ENCODE measurements at regions not wholly inside any gene's neighbourhood (a gene's known extent, or its start where the extent isn't known, plus 50 kb on each side); places are given as distances from the start of the nearest gene placed in this dataset.
"Not testable (repeated sequence)": the region's sequence is repeated elsewhere in the genome, so short reads cannot be mapped to it uniquely, and the experiment has no call there.

DNA sequence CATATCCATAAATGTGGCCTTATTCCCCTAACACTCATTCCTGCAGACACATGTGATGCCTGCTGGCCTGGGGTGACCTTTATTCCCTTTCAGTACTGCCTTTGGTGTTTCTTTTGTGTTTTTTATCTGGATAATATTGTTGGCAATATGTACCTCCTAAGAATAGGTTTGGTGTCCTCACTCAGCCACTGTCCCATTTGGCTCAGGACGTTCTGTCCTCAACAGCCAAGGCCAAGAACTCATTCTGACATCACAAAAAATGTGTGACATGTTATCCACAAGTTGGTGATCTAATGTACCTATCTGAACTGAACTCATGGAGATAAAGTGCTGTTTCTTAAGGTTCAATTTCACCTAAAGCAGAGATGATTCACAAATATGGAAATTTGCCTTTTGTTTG is 142.9 kb upstream of the GRAMD2B start:
- DNase-seq = no peak

DNA sequence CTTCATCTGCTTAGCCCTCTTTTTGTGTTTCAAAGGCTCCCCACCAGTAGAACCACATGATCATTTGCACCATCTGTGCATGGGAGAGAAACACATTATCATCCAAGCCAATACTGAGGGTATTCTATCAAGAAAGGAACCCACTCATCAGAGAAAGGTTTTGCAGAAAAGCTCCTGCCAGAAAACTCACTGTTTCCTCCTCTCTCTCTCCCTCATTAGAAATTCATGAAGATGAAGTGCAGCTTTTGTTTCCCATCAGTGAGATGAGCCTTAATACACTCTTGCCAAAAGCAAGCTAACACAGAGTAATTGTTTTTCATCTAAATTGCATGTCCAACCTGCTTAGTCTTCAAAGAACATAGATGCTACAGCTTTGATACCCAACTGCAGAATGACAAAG is 142.4 kb upstream of the GRAMD2B start:
- DNase-seq = no peak

DNA sequence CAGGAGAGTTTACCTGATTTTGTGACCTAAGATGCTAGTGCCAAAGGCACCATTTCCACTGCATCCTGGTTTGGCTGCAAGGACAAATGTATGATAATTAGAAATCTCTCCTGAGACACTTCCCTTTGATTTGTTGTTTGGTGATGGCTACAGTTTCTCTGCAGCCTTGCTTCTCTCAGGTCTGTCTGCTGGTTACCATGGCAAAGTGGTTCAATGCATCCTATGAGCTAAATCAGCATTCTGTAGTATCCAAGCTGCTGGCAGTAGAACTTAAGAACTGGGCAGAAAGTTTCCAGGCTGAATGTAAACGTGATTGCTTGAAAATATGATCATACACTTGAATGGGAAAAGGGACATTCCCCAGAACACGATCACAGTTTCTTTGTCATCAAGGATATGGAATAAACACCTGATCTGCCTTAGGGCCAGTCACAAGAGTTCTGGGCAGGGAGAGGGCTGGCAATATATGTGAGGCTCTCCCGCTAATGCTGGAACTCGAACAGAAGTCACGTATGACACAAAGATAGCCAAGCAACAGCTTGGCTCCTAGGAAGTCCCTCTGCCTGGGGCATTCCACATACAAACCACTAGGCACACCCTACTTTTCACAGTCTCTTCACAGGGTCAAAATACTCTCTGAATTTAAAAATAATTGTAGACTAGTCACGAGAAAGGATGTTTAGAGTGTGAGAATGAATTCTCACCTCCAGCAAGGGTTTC is 138.1 kb upstream of the GRAMD2B start:
- DNase-seq = no peak

DNA sequence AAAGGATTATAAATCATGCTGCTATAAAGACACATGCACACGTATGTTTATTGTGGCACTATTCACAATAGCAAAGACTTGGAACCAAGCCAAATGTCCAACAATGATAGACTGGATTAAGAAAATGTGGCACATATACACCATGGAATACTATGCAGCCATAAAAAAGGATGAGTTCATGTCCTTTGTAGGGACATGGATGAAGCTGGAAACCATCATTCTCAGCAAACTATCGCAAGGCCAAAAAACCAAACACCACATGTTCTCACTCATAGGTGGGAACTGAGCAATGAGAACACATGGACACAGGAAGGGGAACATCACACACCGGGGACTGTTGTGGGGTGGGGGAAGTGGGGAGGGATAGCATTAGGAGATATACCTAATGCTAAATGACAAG is 127.1 kb upstream of the GRAMD2B start:
- DNase-seq = not testable (repeated sequence)

DNA sequence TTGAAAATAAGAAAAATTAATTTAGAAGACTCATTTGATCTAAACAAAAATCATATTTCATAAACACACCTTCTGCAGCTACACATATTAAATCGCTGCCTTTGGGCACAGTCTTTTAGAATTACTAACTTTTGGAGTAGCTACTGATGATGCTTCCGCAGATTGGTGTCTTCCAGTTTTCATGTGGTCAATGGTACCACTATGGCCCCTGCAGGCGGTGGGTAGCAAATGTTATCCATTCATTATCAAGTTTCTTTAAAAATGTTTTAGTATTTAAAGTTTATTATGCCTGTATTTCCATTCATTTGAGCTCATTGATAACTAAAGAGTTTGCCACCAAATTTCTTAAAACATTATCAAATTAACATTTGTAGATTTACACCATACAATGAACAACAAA is 122.9 kb upstream of the GRAMD2B start:
- no peak for DNase-seq

DNA sequence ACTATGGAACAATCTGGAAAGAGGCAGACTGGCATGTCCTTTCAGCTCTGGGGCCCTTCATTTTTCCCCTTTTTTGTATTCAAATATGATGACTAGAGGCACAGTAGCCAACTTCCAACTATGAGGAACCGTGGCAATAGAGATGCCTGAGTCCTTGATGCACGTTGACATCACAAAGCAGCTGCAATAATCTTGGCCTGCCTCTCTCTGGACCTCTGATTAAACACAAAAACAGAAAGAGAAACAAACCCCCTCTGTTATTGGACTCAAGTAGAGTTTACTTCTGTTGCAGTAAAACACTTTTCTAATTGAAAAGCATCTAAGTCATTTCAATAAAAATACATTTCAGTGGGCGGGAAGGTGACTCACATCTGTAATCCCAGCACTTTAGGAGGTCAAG is 122.2 kb upstream of the GRAMD2B start:
- no peak for DNase-seq

DNA sequence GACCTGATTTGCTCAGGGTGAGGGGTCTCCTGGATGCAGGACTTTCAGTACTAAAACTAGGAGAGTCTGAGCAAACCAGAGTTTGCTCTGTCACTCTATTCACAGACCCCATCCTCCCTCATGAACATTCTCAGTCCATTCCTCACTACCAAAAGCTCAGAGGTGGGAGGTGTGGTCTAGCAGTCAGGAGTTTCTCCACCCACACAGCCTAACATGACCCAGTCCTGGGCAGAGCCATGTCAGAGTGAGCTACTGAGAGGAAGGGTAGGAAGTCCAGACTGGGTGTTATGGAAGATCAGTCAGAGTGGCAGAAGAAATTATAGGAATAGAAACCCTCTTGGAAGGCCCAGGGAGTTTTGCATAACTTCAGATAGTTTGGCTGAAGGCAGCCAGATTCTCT is 113.3 kb upstream of the GRAMD2B start:
- no peak for DNase-seq

DNA sequence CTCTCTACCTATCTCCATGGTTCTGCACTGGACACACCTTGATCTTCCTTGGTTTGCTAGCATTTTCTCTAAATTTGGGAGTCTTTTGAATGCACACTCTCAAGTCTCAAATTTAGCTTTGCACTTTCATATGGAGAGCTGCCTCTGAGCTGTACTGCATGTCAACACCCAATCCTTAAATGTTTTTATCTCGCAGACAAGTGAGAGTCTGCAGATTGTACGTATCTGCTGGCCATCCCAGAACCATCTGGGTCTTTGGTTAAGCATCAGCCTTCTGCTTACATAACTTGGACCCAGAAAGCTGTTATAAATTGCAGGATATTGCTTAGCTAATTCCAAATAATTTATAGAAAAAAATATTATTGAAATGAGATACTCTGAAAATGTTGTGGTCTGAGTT is 111.4 kb upstream of the GRAMD2B start:
- no peak for DNase-seq

DNA sequence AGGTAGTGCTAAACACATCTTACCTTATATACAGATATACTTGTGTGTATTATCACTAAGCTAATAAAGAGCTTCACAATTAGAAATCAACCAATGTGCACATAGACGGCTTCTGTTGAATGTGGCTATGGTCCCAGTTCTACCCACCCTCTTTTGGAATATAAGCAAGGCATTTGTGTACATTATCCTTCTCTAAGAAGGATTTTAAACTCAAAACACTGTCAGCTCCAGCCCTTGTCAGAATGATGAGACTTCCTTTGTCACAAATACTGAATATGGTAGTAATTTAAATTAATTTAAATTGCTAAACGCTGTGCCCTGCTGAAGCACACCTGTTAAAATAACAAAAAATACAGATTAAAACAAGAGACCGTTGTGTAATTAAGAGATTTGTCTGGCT is 107.9 kb upstream of the GRAMD2B start:
- no peak for DNase-seq

DNA sequence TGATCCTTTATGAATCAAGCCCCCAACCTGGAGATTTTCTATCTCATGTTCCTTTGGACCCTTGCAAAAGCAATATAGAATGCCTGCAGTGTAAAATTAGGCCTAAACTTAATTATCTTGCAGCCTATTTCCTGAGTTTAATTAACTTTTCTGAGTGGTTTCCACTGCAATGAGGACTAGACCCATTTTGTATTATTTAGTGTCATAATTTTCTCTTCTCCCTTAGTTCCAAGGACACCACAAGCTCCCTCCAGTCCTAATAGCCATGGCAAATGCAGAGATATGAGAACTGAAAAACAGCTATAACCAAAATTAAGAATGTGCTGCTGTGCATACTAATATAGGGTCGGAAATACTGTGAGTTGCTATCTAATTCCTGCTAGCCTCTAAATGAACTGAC is 90.9 kb upstream of the GRAMD2B start:
- DNase-seq = no peak

DNA sequence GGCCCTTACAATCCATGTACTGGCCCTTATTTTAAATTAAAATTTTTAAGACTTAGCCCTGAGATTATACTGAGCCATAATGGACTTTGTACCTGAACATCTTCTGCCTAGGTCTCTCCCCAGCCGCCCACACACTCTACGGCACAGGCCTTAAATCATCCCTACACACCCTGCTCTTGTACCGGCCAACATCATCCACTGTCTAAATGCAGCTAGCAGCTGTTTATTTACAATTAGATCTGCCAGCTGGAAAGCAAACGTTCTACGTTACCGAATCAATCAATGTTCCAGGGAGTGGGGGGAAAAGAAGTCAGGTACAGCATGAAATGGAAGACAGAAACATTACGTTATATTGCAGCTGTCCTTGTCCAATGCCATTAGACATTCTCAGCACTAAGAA is 88.4 kb upstream of the GRAMD2B start:
- DNase-seq = no peak

DNA sequence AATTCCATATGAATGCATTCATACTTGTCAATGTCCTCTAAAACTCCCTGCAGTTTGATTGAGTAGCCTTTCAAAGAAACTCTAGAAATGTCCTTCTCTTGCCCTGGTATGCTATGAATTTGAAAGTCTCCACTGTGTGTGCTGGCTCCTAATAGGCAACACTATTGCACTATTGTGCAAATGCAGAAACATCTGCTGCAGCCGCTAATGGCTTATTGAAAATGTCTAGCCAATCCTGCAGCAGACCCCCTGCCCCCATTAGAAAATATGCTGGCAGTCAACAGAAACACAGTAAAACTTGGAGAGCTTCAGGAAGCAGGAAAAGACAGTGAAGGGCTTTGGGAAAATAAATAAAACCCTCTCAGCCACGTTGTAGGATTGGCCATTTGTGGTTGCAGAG is 87.3 kb upstream of the GRAMD2B start:
- DNase-seq = no peak

DNA sequence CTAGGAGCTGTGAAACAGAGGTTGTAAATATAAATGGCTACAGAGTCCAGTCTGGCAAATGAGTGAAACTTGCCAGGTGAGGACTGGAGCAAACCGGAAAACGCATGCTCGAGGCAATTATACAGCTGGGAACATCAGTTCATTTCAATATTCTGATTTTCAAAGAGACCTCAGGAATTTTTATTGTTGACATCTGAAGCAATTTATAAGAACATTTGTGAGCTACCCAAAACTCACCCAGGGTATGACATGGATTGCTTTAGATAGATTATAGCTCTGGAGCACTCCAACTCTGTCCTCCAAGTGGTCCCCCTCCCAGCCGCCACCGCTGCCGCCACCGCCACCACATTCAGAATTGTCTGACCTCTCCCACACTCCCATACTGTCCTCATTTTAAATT is 84.6 kb upstream of the GRAMD2B start:
- DNase-seq = no peak

DNA sequence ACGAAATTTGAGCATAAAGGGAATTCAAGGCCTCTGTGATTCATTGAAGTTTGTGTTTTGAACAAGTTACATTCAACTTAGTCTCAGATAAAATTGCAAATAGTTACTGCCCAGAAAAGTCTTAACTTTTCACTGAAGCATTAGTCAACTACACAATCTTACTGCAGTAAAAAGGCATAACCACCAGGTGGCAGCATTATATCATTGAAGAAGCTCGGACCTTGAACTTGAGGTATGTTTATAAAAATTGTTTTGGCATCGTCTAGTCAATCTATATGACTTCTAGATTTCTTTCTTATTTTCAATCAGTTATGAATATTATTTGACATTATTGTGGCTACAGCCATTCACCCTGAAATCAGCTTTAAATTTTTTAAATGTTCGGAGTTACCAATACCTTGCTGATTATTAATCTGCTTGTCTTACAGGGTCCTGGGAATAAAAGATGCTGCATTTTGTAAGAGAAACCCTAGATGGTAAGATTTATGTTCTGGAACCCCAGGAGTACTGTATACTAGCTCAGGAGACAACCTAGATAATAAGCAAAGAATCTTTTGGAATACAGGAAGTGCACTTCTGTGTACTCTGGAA is 83.9 kb upstream of the GRAMD2B start:
- peak in 3 of 5 experiments; percentile 17 to 55 (median 32) for DNase-seq

DNA sequence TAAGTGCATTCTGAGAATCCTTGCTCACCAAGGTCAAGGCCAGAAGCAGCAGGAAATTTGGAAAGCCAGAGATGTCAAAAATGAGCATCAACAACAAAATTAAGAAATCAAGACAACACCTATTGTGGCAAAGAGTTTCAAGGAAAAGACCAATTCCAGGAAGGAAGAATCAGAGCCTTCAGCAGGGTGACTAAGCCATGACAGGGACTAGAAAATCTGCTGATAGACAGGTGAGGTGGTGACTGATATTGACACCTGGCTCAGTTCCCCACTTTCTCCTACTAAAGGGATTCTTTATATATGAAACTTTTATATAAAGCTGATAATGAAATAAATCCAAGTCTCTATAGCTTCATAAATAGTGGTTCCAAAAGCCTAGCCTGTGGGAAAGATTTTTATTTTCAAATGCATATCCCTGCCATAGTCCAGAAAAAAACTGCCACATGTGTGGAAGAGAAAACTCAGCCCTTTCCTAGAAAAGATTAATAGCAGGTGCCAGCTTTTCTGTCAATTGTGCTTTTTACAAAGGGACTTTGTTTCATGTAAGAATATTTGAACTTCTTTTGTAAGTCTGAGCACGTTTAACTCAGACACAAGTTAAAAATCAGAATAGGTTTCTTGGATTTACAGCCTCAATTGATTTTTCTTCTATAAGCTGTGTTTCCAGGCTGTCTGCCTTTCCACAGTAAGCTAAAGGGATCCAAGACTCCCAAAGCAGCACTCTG is 81.1 kb upstream of the GRAMD2B start:
- DNase-seq = no peak

DNA sequence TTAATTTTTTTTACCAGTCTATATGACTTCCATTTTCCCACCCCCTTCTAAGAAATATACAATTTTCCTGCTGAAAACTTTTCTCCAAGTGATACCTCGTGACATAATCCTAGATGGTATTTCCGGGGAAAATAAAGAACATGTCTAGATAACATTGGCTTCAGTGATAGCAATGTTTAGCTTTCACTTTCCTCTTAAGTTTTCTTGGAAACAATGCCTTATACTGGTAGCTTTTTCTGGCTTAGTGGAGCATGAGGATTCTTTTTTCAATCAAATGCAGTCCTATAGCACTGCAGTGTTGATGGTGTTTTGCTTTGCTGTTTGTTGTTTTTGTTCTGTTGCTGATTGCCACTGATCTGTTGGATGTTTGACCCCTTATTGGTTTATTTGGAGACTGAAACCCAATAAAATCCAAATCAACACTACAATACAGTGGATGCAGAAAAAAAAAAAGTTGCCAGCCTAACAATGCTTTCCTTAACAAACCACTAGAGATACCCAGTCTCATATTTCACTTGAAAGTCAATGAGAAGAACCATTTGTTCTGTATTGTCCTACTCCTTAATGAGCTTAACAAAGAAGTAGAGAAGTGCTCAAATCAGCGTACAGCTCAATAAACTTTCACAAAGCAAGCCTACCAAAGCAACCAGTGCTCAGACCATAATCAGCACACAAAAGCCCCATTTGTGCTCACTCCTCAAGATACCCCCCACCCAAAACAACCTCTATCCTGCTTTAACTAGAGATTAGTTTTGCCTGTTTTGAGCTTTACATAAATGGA is 74.2 kb upstream of the GRAMD2B start:
- DNase-seq = no peak

DNA sequence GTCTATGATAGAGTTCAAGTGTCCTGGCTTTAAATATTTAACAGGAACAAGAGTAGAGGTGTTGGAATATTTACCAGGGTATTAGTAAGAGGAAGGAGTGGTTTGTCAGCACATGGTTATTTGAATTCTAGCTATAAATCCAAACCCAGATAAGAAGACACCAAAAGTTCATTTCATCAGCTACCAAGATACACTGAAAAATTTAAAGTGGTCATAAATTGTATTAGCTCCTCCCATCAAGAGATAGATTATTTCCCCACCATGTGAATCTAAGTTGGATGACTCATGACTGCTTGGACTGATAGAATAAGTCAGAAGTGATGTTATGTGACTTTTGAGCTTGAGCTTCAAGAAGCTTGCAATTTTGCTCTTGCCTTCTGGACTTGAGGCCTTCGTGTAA is 72.1 kb upstream of the GRAMD2B start:
- DNase-seq = no peak

DNA sequence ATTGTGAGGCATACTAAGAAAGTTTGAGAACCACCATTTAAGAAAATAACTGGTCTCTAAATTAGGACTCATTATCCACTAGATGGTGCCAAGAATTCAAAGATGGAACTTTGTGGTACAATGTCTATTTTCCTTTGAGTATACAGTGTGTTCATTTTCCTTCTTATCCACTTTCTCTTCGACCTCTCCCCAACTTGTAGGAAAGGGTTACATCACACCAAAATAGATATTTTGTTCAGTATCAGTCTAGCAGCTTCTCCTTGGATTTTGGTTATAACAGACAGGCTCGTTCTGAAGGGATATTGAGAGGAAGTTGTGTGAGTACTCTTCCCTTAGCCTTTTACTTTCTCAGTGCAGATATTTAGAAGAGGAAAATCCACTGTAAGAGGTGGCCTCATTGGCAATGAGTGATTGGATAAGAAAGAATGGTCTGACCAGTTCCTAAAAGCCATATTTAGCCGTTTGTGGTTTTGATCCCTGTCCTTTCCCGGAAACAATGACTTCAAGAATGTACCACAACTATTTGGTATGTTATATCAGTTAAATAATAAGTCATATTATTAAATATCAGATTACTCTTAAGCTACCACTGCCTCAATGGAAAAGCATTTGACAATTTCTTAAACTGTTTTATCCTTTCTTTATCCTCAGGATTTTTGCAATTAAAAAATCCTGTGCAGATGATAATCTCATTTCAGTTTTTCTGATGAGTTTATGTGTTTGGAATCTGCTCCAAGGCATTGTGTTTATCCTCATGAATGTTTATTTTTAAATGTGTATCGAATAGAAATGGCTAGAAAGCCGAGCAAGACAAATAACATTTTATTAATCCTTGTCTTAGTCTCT is 69.0 kb upstream of the GRAMD2B start:
- peak in 2 of 5 experiments; percentile 12 to 51 for DNase-seq

DNA sequence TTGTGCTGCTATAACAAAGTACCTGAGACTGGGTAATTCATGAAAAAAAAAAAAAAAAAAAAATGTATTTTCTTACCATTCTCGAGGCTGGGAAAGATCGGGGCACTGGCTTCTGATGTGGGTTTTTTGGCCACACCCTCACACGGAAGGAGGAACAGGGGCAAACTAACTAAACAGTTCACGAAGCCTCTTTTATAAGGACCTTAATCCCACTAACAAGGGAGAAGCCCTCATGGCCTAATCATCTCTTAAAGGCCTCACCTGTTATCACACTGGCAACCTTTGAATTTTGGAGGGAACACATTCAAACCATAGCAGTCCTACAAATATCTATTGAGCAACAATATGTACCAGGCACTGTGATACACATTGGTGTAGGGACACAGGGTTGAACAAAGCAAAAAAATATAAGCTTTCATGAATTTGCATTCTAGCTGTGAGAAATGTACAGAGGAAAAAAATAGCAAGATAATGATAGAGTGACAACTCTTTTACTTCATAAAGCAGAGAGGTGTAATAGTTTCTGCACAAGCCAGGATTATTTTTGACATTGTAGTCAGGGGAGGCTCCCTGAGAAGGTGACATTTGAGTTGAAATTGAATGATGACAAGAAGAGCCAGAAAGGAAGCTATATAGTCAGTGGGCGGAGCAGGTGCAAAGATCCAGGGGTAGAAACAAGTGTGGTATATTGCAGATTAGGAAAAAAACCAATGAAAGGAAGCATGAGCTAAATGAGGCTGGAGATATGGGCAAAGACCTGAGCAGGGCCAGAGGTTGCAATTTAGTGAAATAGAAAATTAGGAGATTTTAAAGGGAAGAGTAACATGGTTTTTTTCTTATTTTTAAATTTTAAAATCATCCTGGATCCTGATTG is 68.1 kb upstream of the GRAMD2B start:
- DNase-seq = no peak

DNA sequence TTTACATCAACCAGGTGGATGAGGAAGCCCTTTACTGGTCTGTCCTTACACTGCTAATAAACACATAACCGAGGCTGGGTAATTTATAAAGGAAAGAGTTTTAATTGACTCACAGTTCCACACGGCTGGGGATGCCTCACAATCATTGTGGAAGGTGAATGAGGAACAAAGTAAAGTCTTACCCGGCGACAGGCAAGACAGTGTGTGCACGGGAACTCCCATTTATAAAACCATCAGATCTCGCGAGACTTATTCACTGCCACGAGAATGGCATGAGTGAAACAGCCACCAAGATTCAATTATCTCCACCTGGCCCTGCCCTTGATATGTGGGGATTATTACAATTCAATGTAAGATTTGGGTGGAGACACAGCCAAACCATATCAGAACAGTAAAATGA is 67.3 kb upstream of the GRAMD2B start:
- no peak for DNase-seq

DNA sequence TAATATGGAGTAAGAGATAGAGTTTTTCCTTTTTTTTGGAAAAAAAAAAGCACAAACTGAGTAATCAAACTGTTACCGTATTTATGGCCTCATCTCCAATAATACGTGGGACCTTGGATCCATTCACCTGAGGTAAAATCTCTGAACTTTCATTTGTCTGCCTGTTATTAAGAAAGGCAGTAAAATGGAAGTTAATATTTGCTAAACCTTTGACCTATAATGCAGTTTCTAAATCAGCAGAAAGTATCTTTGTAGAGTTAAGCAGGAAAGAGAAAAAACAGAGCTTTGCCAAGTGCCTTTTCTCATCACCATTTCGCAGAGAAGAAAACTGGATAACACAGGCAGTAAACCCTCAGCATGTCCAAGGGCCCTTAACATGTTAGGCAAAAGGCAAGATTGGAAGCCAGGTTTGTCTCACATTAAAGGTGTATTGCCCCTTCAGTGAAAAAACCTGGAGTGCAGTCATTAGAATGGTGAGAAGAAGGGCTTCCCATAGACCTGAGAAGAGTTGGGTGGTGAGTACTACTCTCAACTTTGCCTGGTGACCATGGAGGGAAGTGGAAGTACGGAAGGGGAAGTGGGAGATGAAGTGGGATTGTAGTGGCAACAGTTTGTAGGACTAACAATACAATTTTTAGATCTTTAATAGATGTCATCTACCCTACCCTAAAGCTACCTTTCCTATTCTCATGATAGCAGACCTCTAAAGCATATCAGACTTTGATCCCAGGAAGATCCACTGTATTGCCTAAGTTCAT is 65.4 kb upstream of the GRAMD2B start:
- no peak for DNase-seq

Data from T-helper 2 cell (primary cell).